ENCODE measurements at regions not wholly inside any gene's neighbourhood (a gene's known extent, or its start where the extent isn't known, plus 50 kb on each side); places are given as distances from the start of the nearest gene placed in this dataset.

DNA sequence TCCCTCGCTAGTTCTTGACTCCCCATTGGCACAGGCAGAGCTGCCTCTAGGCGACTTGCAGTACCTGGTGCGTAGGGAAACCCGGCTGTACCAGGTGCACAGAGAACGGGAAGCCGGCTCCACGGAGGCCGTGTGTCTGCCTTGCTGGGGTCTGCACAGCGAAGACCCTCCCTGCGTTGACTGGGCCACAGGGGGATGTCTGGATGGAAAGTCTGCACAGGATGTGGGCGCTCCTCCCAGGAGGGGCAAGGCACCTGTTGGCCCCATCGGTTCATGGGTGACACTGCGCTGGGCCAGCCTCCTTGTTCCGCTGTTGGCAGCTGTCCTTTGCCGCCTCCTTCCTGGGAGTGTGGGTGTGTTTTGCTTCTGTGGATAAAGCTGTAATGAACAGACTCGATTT lies 138.3 kb downstream of the TEX29 start:
- TF ChIP-seq, protein P1, sequence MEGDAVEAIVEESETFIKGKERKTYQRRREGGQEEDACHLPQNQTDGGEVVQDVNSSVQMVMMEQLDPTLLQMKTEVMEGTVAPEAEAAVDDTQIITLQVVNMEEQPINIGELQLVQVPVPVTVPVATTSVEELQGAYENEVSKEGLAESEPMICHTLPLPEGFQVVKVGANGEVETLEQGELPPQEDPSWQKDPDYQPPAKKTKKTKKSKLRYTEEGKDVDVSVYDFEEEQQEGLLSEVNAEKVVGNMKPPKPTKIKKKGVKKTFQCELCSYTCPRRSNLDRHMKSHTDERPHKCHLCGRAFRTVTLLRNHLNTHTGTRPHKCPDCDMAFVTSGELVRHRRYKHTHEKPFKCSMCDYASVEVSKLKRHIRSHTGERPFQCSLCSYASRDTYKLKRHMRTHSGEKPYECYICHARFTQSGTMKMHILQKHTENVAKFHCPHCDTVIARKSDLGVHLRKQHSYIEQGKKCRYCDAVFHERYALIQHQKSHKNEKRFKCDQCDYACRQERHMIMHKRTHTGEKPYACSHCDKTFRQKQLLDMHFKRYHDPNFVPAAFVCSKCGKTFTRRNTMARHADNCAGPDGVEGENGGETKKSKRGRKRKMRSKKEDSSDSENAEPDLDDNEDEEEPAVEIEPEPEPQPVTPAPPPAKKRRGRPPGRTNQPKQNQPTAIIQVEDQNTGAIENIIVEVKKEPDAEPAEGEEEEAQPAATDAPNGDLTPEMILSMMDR (IDR thresholded peaks at IDR 0.05; ENCODE audit: low read length): no peak
- no peak for TF ChIP-seq EZH2phosphoT487 (IDR thresholded peaks at IDR 0.05; ENCODE audit: low read length)
- TF ChIP-seq EZH2 (optimal IDR thresholded peaks at IDR 0.05; ENCODE audit: low read depth, low read length): no peak
